SKM-1 treated with dmso at 0.1 percent for 144 hours (cell line): ENCODE measurements at regions not wholly inside any gene's neighbourhood (a gene's known extent, or its start where the extent isn't known, plus 50 kb on each side); places are given as distances from the start of the nearest gene placed in this dataset.

Experiments used
- DNase-seq: peaks from one replicate; lab custom pipeline; 2025; ENCODE audit not compliant: unreplicated experiment; lab: John Stamatoyannopoulos, UW

DNA sequence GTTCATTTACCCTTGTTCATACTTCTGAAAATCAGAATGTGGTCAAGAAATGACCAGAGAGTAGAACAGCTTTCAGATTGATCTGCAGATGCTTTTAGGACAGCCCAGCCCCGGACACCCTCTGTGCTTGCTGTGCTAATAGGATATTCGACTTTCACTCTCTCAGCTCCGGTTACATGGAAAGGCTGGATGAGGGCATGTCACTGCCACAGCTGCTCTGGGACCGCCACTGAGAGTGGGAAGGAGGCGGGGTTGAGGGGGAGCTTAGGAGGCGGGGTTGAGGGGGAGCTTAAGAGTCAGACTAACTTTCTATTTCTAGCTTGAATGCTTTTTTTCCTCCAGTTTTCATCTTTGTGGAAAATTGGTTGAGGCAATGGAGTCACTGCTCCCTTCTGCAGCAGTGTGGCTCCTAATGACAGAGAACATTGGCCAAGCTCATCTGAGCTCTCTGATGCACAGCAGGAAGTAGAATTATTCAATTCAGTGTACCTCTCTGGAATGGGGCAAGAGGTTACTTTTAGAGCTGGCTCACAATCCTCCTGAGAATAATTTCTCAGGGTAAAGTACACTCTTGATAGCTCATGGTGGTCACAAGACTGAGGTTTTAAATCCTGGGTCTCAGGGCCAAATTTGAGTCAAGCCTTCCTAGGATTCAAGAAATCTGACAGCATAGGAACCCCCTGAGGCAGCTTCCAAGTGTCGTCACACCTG is 74.6 kb upstream of the NPAS1 start:
- DNase-seq: no peak

GRCh38 chr19:46945694-46946489 is 73.7 kb upstream of the NPAS1 start:
- DNase-seq: no peak

DNA sequence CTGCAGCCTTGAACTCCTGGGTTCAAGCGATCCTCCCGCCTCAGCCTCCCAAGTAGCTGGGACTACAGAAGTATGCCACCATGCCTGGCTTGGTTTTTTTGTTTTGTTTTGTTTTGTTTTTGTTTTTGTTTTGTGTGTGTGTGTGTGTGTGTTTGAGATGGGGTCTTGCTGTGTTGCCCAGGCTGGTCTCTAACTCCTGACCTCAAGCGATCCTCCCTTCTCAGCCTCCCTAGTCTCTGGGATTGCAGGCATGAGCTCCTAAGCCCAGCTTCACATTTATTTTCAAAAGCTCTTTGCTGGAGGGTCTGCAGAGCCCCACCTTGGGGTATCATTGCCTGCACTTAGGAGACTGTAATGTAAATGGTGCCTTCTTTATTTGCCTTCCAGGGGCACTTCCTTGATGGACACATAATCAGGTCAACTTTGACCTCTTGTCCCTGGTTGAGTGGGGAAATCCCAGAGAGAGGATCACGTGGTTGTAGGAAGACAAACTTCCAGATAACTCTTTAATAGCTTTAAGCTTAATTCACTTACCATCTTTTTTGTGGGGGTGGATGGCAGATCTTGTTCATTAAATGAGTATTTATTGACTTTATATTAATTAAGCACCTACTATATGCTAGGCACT is 72.9 kb upstream of the NPAS1 start:
- no peak for DNase-seq

- DNase-seq: no peak
Observed at GRCh38 chr19:46947866-46948265, 71.8 kb upstream of the NPAS1 start.

GRCh38 chr19:46950526-46951170 is 69.0 kb upstream of the NPAS1 start:
- DNase-seq: no peak

DNA sequence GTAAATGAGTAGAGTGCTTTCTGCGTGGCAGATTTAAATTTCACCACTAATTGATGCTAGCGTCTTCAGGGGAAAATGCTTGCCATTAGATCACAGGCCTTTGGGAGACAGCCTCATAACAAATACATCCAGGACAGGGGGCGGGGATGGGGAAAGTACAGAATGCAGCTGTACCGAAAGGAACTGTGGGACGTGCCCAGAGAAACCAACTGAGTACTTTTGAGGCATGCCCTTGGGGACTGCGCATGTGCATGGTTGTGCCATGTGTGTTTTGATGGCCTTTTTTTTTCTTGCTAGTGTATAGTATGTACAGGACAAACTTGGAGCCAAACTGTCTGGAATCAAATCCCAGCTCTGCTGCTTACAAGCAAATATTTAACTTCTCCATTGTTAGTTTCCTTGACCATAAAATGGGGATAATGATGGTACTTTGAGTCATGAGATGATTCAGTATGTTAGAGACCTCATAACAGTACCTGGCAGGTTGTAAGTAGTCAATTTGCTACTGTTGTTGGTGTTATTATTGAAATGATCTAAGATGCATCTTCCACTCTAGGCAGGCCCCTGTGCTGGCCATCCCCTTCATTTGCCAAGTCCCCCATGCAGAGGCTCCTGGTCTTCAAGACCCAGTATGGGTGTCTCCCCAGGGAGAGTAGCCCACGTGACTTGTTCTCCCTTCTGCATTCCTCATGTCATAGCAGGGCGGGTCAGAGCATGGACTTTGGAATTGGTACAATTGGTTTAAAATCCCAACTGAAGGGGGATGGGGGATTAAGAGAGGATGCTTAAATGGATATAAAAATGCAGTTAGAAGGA is 68.3 kb upstream of the NPAS1 start:
- DNase-seq: no peak

DNA sequence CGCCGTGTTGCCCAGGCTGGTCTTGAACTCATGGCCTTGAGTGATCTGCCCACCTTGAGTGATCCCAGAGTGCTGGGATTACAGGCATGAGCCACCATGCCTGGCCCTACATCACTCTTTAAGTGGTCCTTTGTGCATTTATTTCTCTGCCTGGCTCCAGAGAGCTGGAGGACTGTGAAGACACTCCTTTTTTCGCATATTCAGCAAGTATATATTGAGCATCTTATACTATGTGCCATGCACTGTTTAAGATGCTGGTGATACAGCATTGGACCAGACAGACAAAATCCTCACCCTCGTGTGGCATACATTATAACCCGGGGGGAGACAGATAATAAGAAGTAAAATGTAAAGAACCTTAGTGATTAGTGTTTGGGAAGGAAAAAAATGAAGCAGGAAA is 66.8 kb upstream of the NPAS1 start:
- DNase-seq: no peak

GRCh38 chr19:46953955-46954501 is 65.6 kb upstream of the NPAS1 start:
- no peak for DNase-seq

GRCh38 chr19:46954502-46954992 is 65.1 kb upstream of the NPAS1 start:
- no peak for DNase-seq

DNA sequence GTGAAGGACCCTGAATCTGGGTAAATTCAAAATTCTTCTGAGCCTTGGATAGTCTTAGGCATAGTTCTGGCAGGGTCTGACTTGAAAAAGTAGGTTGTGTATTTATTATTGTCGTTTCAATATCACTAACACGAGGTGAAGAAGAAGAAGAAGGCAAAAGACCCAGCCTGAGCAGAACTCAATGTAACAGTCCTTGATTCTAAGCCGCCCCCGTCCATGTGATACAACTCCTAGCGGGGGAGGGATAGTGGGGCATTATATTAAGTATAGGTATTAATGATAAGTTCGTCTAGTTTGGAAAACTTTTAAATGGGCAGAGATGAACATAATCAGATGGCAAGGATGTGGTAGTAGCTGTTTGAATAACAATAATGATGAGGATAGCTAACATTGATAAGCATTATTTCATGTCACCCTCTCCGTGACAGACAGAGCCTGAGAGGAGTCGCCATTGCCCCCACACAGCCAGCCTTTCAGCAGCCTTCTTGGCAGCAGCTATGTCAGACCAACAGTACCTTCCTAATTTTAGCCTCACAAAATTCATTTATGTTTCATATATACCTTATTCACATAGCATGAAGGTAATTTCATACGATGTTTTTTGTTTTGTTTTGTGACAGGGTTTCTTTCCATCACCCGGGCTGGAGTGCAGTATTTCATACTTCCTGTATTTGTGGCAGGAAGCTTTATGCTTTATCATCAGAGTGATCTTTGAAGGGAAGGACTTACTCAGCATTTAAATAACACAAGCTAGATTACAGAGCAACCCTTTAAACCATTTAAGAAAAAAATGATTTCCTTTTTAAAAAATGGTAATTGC is 64.4 kb upstream of the NPAS1 start:
- peak; percentile 0 for DNase-seq

- no peak for DNase-seq
Observed at GRCh38 chr19:46955813-46956371, 63.7 kb upstream of the NPAS1 start.

DNA sequence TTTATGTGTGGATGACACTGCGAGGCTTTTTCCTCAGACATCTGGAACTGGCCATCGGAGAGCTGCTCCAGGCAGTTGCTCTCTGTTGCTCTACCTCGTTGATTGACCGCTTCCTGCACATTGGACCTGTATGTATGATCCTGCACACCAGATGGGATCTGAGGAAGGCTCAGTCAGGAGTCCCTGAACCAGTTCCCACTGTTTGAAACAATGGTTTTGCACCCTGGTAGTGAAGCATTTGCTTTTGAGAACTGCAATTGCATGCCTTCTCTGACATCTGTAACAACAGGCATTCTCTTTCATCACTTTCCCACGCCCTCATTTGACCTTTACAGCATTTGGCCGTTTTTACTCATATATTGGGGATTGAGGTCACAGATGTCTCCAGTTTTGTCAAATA is 61.1 kb upstream of the NPAS1 start:
- DNase-seq: no peak

GRCh38 chr19:46959894-46960556 is 59.6 kb upstream of the NPAS1 start:
- no peak for DNase-seq

GRCh38 chr19:46962030-46962570 is 57.5 kb upstream of the NPAS1 start:
- DNase-seq: no peak

GRCh38 chr19:46963093-46963734 is 56.4 kb upstream of the NPAS1 start:
- no peak for DNase-seq

- DNase-seq: no peak
Observed at GRCh38 chr19:46967578-46968032, 52.0 kb upstream of the NPAS1 start.
